GM21825 (cell line): ENCODE measurements at regions not wholly inside any gene's neighbourhood (a gene's known extent, or its start where the extent isn't known, plus 50 kb on each side); places are given as distances from the start of the nearest gene placed in this dataset.

Experiments
- ATAC-seq: cut with Tn5 transposase; IDR thresholded peaks from one replicate; pipeline ENCODE4 v1.9.1; 2021; ENCODE audit warnings: mild to moderate bottlenecking, moderate library complexity; ENCODE audit not compliant: unreplicated experiment

GRCh38 chr11:112831969-112832766 lies 129.1 kb upstream of the NCAM1 start:
- no peak for ATAC-seq

GRCh38 chr11:112834277-112834755 lies 126.9 kb upstream of the NCAM1 start:
- ATAC-seq: no peak

- no peak for ATAC-seq
Measured at GRCh38 chr11:112835591-112836255, 125.5 kb upstream of the NCAM1 start.

GRCh38 chr11:112836256-112836602 lies 125.0 kb upstream of the NCAM1 start:
- ATAC-seq: no peak

GRCh38 chr11:112837162-112837826 lies 123.9 kb upstream of the NCAM1 start:
- ATAC-seq: no peak

GRCh38 chr11:112839051-112839450 lies 122.2 kb upstream of the NCAM1 start:
- ATAC-seq: no peak

- ATAC-seq: no peak
Measured at GRCh38 chr11:112841729-112842128, 119.5 kb upstream of the NCAM1 start.

- no peak for ATAC-seq
Measured at GRCh38 chr11:112842151-112842550, 119.1 kb upstream of the NCAM1 start.

GRCh38 chr11:112844517-112844916 lies 116.7 kb upstream of the NCAM1 start:
- no peak for ATAC-seq

- ATAC-seq: no peak
Measured at GRCh38 chr11:112847568-112847967, 113.7 kb upstream of the NCAM1 start.

- ATAC-seq: no peak
Measured at GRCh38 chr11:112852143-112852866, 108.9 kb upstream of the NCAM1 start.

- ATAC-seq: no peak
Measured at GRCh38 chr11:112856133-112856532, 105.1 kb upstream of the NCAM1 start.

- ATAC-seq: no peak
Measured at GRCh38 chr11:112856591-112856990, 104.6 kb upstream of the NCAM1 start.

GRCh38 chr11:112858289-112859023 lies 102.8 kb upstream of the NCAM1 start:
- no peak for ATAC-seq

- ATAC-seq: no peak
Measured at GRCh38 chr11:112859787-112860186, 101.4 kb upstream of the NCAM1 start.

- ATAC-seq: no peak
Measured at GRCh38 chr11:112861356-112861755, 99.9 kb upstream of the NCAM1 start.

- ATAC-seq: no peak
Measured at GRCh38 chr11:112863305-112863704, 97.9 kb upstream of the NCAM1 start.

GRCh38 chr11:112864672-112865071 lies 96.5 kb upstream of the NCAM1 start:
- no peak for ATAC-seq

- no peak for ATAC-seq
Measured at GRCh38 chr11:112871909-112872500, 89.2 kb upstream of the NCAM1 start.

- ATAC-seq: no peak
Measured at GRCh38 chr11:112874980-112875379, 86.2 kb upstream of the NCAM1 start.
